HCT116 (cell line): ENCODE measurements at regions not wholly inside any gene's neighbourhood (a gene's known extent, or its start where the extent isn't known, plus 50 kb on each side); places are given as distances from the start of the nearest gene placed in this dataset.

Experiments
- ATAC-seq: fragments of 200-7000 bp; cut with Tn5 transposase; 2 replicates; pipeline ENCODE4 v1.9.1; 2020; ENCODE audit warnings: mild to moderate bottlenecking, moderate library complexity
- BruUV-seq: library from RNA; stranded (reverse); fragments of 400-500 nt; replicated peaks from 2 replicates; lab custom pipeline; 2021; lab: Mats Ljungman, UMichigan
- CTCF ChIA-PET: fragments of 300-600 bp; sonication (Branson Sonifier 250); formaldehyde crosslinking; loops from one replicate; lab custom pipeline; 2021; ENCODE audit warnings: antibody characterized with exemption; lab: Charles Lee
- POLR2A ChIA-PET: fragments of 300-600, 350-600 bp; sonication (Branson Sonifier 250); formaldehyde crosslinking; loops from one replicate; lab custom pipeline; 2021; ENCODE audit warnings: antibody characterized with exemption; lab: Charles Lee
- RAD21 ChIA-PET, 2 experiments: fragments of 300-600 bp; sonication (Branson Sonifier 250); formaldehyde crosslinking; loops; one replicate each; lab custom pipeline; 2023; ENCODE audit warnings: low total read pairs in 2 of 2; ENCODE audit not compliant: uncharacterized antibody in 2 of 2, unreplicated experiment in 2 of 2, low non-redundant PET in 1 of 2; lab: Charles Lee
- DNase-seq: peaks from one replicate; pipeline ENCODE4 v3.0.0-alpha.2; 2010; ENCODE audit warnings: low read depth, low spot score
- H2AFZ ChIP-seq: fragments of 200-600 bp; shearing (Covaris generic), sonication (generic); 2 replicates; pipeline ENCODE4 v1.6.1; 2017; ENCODE audit warnings: low read depth, mixed run types, mixed read lengths, antibody characterized with exemption, low read length; ENCODE audit not compliant: poor library complexity, severe bottlenecking
- H3K27ac ChIP-seq: 2 replicates; pipeline ENCODE4 v1.5.1; 2012; ENCODE audit warnings: low read depth, low read length
- H3K27me3 ChIP-seq: fragments of 200-600 bp; sonication (generic); 2 replicates; pipeline ENCODE4 v1.6.1; 2016; ENCODE audit warnings: mixed run types, low read length, mixed read lengths; ENCODE audit not compliant: insufficient read depth
- H3K36me3 ChIP-seq, 2 experiments: fragments of 200-500 bp in 1 of 2; fragments of 200-600 bp in 1 of 2; sonication (Bioruptor generic) in 1 of 2; sonication (generic) in 1 of 2; 2 replicates each; pipeline versions ENCODE4 v1.5.1 to v1.6.1; 2014 to 2016; ENCODE audit warnings: low read length in 2 of 2, inconsistent platforms in 1 of 2, mixed read lengths in 1 of 2, mixed run types in 1 of 2; ENCODE audit not compliant: insufficient read depth in 2 of 2, control insufficient read depth in 1 of 2
- H3K4me1 ChIP-seq, 2 experiments: fragments of 200-600 bp in 1 of 2; sonication (generic) in 1 of 2; 2 replicates each; pipeline versions ENCODE4 v1.5.1 to v1.6.1; 2012 to 2017; ENCODE audit warnings: low read length in 2 of 2, inconsistent platforms in 1 of 2, mild to moderate bottlenecking in 1 of 2, mixed read lengths in 1 of 2, mixed run types in 1 of 2, moderate library complexity in 1 of 2; ENCODE audit not compliant: insufficient read depth in 2 of 2, control insufficient read depth in 1 of 2
- H3K4me2 ChIP-seq: fragments of 200-600 bp; sonication (generic); 2 replicates; pipeline ENCODE4 v1.6.1; 2017; ENCODE audit warnings: mixed run types, low read length, mixed read lengths
- H3K4me3 ChIP-seq, 2 experiments: fragments of 200-600 bp in 1 of 2; sonication (generic) in 1 of 2; replicated peaks in 1 of 2; 2 replicates each; pipeline ENCODE4 v1.5.1; 2011 to 2016; ENCODE audit warnings: low read length in 2 of 2, control low read depth in 1 of 2, low read depth in 1 of 2, mild to moderate bottlenecking in 1 of 2, mixed read lengths in 1 of 2, mixed run types in 1 of 2
- H3K79me2 ChIP-seq: fragments of 200-600 bp; sonication (generic); 2 replicates; pipeline ENCODE4 v1.6.1; 2017; ENCODE audit warnings: mild to moderate bottlenecking, mixed run types, low read length, moderate library complexity, mixed read lengths; ENCODE audit not compliant: insufficient read depth
- H3K9ac ChIP-seq: fragments of 200-600 bp; sonication (generic); 2 replicates; pipeline ENCODE4 v1.6.1; 2016; ENCODE audit warnings: low read length, mixed read lengths
- H3K9me2 ChIP-seq: fragments of 200-600 bp; sonication (generic), shearing (Covaris generic); 2 replicates; pipeline ENCODE4 v1.6.1; 2017; ENCODE audit warnings: mixed run types, mild to moderate bottlenecking, moderate library complexity; ENCODE audit not compliant: insufficient read depth
- H3K9me3 ChIP-seq, 2 experiments: fragments of 200-500 bp in 1 of 2; fragments of 200-600 bp in 1 of 2; sonication (Bioruptor generic) in 1 of 2; sonication (generic) in 1 of 2; 2 replicates each; pipeline ENCODE4 v1.6.1; 2014 to 2017; ENCODE audit warnings: low read length in 2 of 2, mixed read lengths in 2 of 2, inconsistent platforms in 1 of 2, low read depth in 1 of 2, mild to moderate bottlenecking in 1 of 2, mixed run types in 1 of 2, moderate library complexity in 1 of 2; ENCODE audit not compliant: control insufficient read depth in 1 of 2, insufficient read depth in 1 of 2
- H4K20me1 ChIP-seq: fragments of 200-600 bp; sonication (generic), shearing (Covaris generic); 2 replicates; pipeline ENCODE4 v1.6.1; 2017; ENCODE audit warnings: mixed run types, mild to moderate bottlenecking, moderate library complexity; ENCODE audit not compliant: insufficient read depth
- ATF3 ChIP-seq: IDR thresholded peaks from 2 replicates; pipeline ENCODE4 v1.6.1; 2012
- CBX3 ChIP-seq: IDR thresholded peaks from 2 replicates; pipeline ENCODE4 v1.6.1; 2012; ENCODE audit warnings: low read depth
- CEBPB ChIP-seq: IDR thresholded peaks from 2 replicates; pipeline ENCODE4 v1.6.1; 2012; ENCODE audit warnings: low read depth
- EGR1 ChIP-seq: IDR thresholded peaks from 2 replicates; pipeline ENCODE4 v1.6.1; 2012; ENCODE audit warnings: low read depth
- ELF1 ChIP-seq: IDR thresholded peaks from 2 replicates; pipeline ENCODE4 v1.6.1; 2012; ENCODE audit warnings: low read depth, borderline replicate concordance
- EZH2 ChIP-seq: fragments of 200-600 bp; sonication (generic); IDR thresholded peaks from 2 replicates; pipeline ENCODE4 v1.6.1; 2017; ENCODE audit warnings: antibody characterized with exemption, mixed run types
- EZH2phosphoT487 ChIP-seq: fragments of 200-600 bp; IDR thresholded peaks from 2 replicates; pipeline ENCODE4 v1.6.1; 2018; ENCODE audit warnings: antibody characterized with exemption, borderline replicate concordance
- POLR2A ChIP-seq: IDR thresholded peaks from 2 replicates; pipeline ENCODE4 v1.7.0; 2011; ENCODE audit warnings: borderline replicate concordance; ENCODE audit not compliant: insufficient read depth, insufficient read length; ENCODE audit errors: extremely low read depth
- RAD21 ChIP-seq: IDR thresholded peaks from 2 replicates; pipeline ENCODE4 v1.6.1; 2012; ENCODE audit warnings: low read depth, mild to moderate bottlenecking
- REST ChIP-seq: IDR thresholded peaks from 2 replicates; pipeline ENCODE4 v1.6.1; 2012; ENCODE audit warnings: low read depth
- SP1 ChIP-seq: IDR thresholded peaks from 2 replicates; pipeline ENCODE4 v1.6.1; 2012; ENCODE audit warnings: low read depth
- SRF ChIP-seq: IDR thresholded peaks from 2 replicates; pipeline ENCODE4 v1.6.1; 2012; ENCODE audit warnings: low read depth
- TCF7L2 ChIP-seq: IDR thresholded peaks from 2 replicates; pipeline ENCODE4 v1.7.0; 2011; ENCODE audit warnings: borderline replicate concordance, inconsistent platforms; ENCODE audit not compliant: insufficient read depth, insufficient read length; ENCODE audit errors: extremely low read depth
- YY1 ChIP-seq: IDR thresholded peaks from 2 replicates; pipeline ENCODE4 v1.6.1; 2011; ENCODE audit warnings: low read length, low read depth, moderate library complexity, mild to moderate bottlenecking; ENCODE audit not compliant: insufficient replicate concordance; ENCODE audit errors: extremely low read depth
- ZFX ChIP-seq: fragments of 450-650 bp; IDR thresholded peaks from 2 replicates; pipeline ENCODE4 v1.6.1; 2017
- ZNF274 ChIP-seq: fragments of 200-500 bp; sonication (Bioruptor generic); IDR thresholded peaks from 2 replicates; pipeline ENCODE4 v1.6.1; 2014; ENCODE audit warnings: mild to moderate bottlenecking, low read depth, low read length, inconsistent platforms
- intact Hi-C: fragments of 100-400 bp; cut with micrococcal nuclease; formaldehyde crosslinking; loops from 2 replicates; pipeline ENCODE4 v1.10.0; 2022
- TF ChIP-seq, protein P1 (sequence below): IDR thresholded peaks from 2 replicates; pipeline ENCODE4 v1.6.1; 2011; ENCODE audit warnings: mild to moderate bottlenecking, low read length, moderate library complexity; ENCODE audit not compliant: insufficient replicate concordance; ENCODE audit errors: extremely low read depth
- TF ChIP-seq, protein P2 (sequence below), 3 experiments: fragments of 200-600 bp in 1 of 3; sonication (generic) in 1 of 3; IDR thresholded peaks in 2 of 3; conservative IDR thresholded peaks in 1 of 3; 2 replicates each; pipeline ENCODE4 v1.5.1; 2012 to 2017; ENCODE audit warnings: low read depth in 2 of 3, low read length in 2 of 3, antibody characterized with exemption in 1 of 3, borderline replicate concordance in 1 of 3, control low read depth in 1 of 3, mild to moderate bottlenecking in 1 of 3, mixed read lengths in 1 of 3, mixed run types in 1 of 3, moderate library complexity in 1 of 3; ENCODE audit not compliant: insufficient read depth in 1 of 3

- H3K9me3 ChIP-seq: no peaks in the 10 kb centered on the region
- ChIA-PET POLR2A (no interaction called here), RAD21 (no interaction called here)
- H3K27ac ChIP-seq: no peak overlapping the region
- no TSS peak for BruUV-seq
- no peak overlapping the region for H2AFZ ChIP-seq
- no peak overlapping the region for H3K4me3 ChIP-seq
- H3K4me1 ChIP-seq: peaks cover 3 to 22% of the 10 kb centered on the region in 2 experiments; a peak in 3 of 4 replicates
- no peaks in the 10 kb centered on the region for H3K36me3 ChIP-seq
- no peak for TF ChIP-seq SP1
- TF ChIP-seq, protein P1, sequence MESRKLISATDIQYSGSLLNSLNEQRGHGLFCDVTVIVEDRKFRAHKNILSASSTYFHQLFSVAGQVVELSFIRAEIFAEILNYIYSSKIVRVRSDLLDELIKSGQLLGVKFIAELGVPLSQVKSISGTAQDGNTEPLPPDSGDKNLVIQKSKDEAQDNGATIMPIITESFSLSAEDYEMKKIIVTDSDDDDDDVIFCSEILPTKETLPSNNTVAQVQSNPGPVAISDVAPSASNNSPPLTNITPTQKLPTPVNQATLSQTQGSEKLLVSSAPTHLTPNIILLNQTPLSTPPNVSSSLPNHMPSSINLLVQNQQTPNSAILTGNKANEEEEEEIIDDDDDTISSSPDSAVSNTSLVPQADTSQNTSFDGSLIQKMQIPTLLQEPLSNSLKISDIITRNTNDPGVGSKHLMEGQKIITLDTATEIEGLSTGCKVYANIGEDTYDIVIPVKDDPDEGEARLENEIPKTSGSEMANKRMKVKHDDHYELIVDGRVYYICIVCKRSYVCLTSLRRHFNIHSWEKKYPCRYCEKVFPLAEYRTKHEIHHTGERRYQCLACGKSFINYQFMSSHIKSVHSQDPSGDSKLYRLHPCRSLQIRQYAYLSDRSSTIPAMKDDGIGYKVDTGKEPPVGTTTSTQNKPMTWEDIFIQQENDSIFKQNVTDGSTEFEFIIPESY: no peak
- TF ChIP-seq TCF7L2: no peak
- TF ChIP-seq, protein P2, sequence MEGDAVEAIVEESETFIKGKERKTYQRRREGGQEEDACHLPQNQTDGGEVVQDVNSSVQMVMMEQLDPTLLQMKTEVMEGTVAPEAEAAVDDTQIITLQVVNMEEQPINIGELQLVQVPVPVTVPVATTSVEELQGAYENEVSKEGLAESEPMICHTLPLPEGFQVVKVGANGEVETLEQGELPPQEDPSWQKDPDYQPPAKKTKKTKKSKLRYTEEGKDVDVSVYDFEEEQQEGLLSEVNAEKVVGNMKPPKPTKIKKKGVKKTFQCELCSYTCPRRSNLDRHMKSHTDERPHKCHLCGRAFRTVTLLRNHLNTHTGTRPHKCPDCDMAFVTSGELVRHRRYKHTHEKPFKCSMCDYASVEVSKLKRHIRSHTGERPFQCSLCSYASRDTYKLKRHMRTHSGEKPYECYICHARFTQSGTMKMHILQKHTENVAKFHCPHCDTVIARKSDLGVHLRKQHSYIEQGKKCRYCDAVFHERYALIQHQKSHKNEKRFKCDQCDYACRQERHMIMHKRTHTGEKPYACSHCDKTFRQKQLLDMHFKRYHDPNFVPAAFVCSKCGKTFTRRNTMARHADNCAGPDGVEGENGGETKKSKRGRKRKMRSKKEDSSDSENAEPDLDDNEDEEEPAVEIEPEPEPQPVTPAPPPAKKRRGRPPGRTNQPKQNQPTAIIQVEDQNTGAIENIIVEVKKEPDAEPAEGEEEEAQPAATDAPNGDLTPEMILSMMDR (IDR thresholded peaks at IDR 0.05 in 2 of 3, conservative IDR thresholded peaks at IDR 0.05 in 1 of 3; ENCODE audit: borderline replicate concordance in 1 of 3, insufficient read depth in 1 of 3, low read depth in 2 of 3, low read length in 2 of 3): no peak
- TF ChIP-seq YY1: no peak
- no peak for TF ChIP-seq EZH2phosphoT487
- TF ChIP-seq EGR1: no peak
- no peak for TF ChIP-seq SRF
- TF ChIP-seq RAD21: no peak
- no peak for TF ChIP-seq ELF1
- TF ChIP-seq ZNF274: no peak
- no peak for TF ChIP-seq EZH2
- no peak for TF ChIP-seq POLR2A
- no peak for TF ChIP-seq REST
- no peak for TF ChIP-seq CEBPB
- TF ChIP-seq ATF3: no peak
- no peak for TF ChIP-seq CBX3
- TF ChIP-seq ZFX: no peak
- TF ChIP-seq, all 23 proteins: peak for 0
- no peak for ATAC-seq
- Histone ChIP-seq H4K20me1 (no peaks in the 10 kb centered on the region), H3K9me2 (no peaks in the 10 kb centered on the region), H3K4me2 (no peak overlapping the region), H3K79me2 (no peaks in the 10 kb centered on the region), H3K9ac (no peak overlapping the region), H3K27me3 (no peaks in the 10 kb centered on the region)
- CTCF ChIA-PET: no interaction called here
- intact Hi-C loops: no loop called here
- DNase-seq: no peak
Measured at GRCh38 chr12:31210104-31210503, 115.8 kb downstream of the SINHCAF start.
